ENCODE measurements at regions not wholly inside any gene's neighbourhood (a gene's known extent, or its start where the extent isn't known, plus 50 kb on each side); places are given as distances from the start of the nearest gene placed in this dataset.

- in situ Hi-C loops (cut with MboI) (no loop called here), intact Hi-C loops (cut with micrococcal nuclease; ENCODE audit: unreplicated experiment) (no loop called here)
- no peak for DNase-seq (ENCODE audit: low read depth, low spot score)
- Histone ChIP-seq H3K79me2 (ENCODE audit: control insufficient read depth, insufficient read depth, low read length) (no peaks in the 10 kb centered on the region), H3K27me3 (replicated peaks in 1 of 2; ENCODE audit: control insufficient read depth in 2 of 2, insufficient read depth in 2 of 2, low read length in 1 of 2) (peaks cover 0 to 2% of the 10 kb centered on the region in 2 experiments; a peak in 2 of 4 replicates), H3K9ac (ENCODE audit: control insufficient read depth, insufficient read depth, low read length) (no peak overlapping the region), H4K20me1 (ENCODE audit: control insufficient read depth, insufficient read depth) (no peaks in the 10 kb centered on the region), H3K4me3 (no peak overlapping the region), H3K4me1 (ENCODE audit: control insufficient read depth, insufficient read depth, low read length) (no peaks in the 10 kb centered on the region), H3K4me2 (ENCODE audit: control insufficient read depth, insufficient read depth) (no peak overlapping the region), H2AFZ (ENCODE audit: control insufficient read depth, low read depth, low read length) (no peak overlapping the region), H3K27ac (ENCODE audit: control insufficient read depth, insufficient read depth) (no peak overlapping the region), H3K36me3 (ENCODE audit: control insufficient read depth in 2 of 2, insufficient read depth in 2 of 2, low read length in 1 of 2) (no peaks in the 10 kb centered on the region), H3K9me3 (replicated peaks; ENCODE audit: control insufficient read depth, insufficient read depth, low read length) (no peaks in the 10 kb centered on the region; the same call in 2 of the 3 replicates)
- CTCF ChIA-PET: interaction anchor here (1.3 to 2.0 kb wide), 3 partner anchors 10 to 26 kb away, joined by 3 to 10 read pairs (median 5); no protein-coding TSS in a partner anchor
- POLR2A ChIA-PET: no interaction called here
- ATAC-seq: no peak
- no TSS peak for BruUV-seq (replicated peaks)
- RAD21 ChIA-PET (ENCODE audit: unreplicated experiment): no interaction called here
- SMC1A ChIA-PET (ENCODE audit: uncharacterized antibody, unreplicated experiment): no interaction called here
- TF ChIP-seq NFIC (IDR thresholded peaks at IDR 0.05; ENCODE audit: low read depth, low read length) (no peak), MYB (IDR thresholded peaks at IDR 0.05; ENCODE audit: borderline replicate concordance, low read depth, low read length) (no peak), CHD2 (IDR thresholded peaks at IDR 0.05; ENCODE audit: borderline replicate concordance, low read depth, low read length) (no peak), SP1 (IDR thresholded peaks at IDR 0.05; ENCODE audit: low read depth, low read length) (no peak), ZZZ3 (IDR thresholded peaks at IDR 0.05; ENCODE audit: control insufficient read depth, insufficient read length, low read depth) (no peak), HDAC2 (IDR thresholded peaks at IDR 0.05) (no peak), ZBED1 (IDR thresholded peaks at IDR 0.05; ENCODE audit: borderline replicate concordance) (no peak), NKRF (conservative IDR thresholded peaks at IDR 0.05) (no peak), MEF2A (IDR thresholded peaks at IDR 0.05; ENCODE audit: insufficient read depth, low read depth, low read length) (no peak), GATAD2B (conservative IDR thresholded peaks at IDR 0.05; ENCODE audit: low read depth) (no peak), PAX5 (IDR thresholded peaks at IDR 0.05; ENCODE audit: borderline replicate concordance, low read depth, low read length) (no peak), SREBF1 (IDR thresholded peaks at IDR 0.05; ENCODE audit: low read length) (no peak), IKZF2 (IDR thresholded peaks at IDR 0.05) (no peak)
- TF ChIP-seq, protein P1, sequence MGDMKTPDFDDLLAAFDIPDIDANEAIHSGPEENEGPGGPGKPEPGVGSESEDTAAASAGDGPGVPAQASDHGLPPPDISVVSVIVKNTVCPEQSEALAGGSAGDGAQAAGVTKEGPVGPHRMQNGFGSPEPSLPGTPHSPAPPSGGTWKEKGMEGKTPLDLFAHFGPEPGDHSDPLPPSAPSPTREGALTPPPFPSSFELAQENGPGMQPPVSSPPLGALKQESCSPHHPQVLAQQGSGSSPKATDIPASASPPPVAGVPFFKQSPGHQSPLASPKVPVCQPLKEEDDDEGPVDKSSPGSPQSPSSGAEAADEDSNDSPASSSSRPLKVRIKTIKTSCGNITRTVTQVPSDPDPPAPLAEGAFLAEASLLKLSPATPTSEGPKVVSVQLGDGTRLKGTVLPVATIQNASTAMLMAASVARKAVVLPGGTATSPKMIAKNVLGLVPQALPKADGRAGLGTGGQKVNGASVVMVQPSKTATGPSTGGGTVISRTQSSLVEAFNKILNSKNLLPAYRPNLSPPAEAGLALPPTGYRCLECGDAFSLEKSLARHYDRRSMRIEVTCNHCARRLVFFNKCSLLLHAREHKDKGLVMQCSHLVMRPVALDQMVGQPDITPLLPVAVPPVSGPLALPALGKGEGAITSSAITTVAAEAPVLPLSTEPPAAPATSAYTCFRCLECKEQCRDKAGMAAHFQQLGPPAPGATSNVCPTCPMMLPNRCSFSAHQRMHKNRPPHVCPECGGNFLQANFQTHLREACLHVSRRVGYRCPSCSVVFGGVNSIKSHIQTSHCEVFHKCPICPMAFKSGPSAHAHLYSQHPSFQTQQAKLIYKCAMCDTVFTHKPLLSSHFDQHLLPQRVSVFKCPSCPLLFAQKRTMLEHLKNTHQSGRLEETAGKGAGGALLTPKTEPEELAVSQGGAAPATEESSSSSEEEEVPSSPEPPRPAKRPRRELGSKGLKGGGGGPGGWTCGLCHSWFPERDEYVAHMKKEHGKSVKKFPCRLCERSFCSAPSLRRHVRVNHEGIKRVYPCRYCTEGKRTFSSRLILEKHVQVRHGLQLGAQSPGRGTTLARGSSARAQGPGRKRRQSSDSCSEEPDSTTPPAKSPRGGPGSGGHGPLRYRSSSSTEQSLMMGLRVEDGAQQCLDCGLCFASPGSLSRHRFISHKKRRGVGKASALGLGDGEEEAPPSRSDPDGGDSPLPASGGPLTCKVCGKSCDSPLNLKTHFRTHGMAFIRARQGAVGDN (IDR thresholded peaks at IDR 0.05): no peak
- TF ChIP-seq, protein P2, sequence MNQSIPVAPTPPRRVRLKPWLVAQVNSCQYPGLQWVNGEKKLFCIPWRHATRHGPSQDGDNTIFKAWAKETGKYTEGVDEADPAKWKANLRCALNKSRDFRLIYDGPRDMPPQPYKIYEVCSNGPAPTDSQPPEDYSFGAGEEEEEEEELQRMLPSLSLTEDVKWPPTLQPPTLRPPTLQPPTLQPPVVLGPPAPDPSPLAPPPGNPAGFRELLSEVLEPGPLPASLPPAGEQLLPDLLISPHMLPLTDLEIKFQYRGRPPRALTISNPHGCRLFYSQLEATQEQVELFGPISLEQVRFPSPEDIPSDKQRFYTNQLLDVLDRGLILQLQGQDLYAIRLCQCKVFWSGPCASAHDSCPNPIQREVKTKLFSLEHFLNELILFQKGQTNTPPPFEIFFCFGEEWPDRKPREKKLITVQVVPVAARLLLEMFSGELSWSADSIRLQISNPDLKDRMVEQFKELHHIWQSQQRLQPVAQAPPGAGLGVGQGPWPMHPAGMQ (IDR thresholded peaks at IDR 0.05; ENCODE audit: borderline replicate concordance): no peak
- TF ChIP-seq, protein P3, sequence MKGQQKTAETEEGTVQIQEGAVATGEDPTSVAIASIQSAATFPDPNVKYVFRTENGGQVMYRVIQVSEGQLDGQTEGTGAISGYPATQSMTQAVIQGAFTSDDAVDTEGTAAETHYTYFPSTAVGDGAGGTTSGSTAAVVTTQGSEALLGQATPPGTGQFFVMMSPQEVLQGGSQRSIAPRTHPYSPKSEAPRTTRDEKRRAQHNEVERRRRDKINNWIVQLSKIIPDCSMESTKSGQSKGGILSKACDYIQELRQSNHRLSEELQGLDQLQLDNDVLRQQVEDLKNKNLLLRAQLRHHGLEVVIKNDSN (IDR thresholded peaks at IDR 0.05; ENCODE audit: borderline replicate concordance, extremely low read length, insufficient read depth, low read depth, low read length): no peak
- FAIRE-seq: no peak
- WGBS (ENCODE audit: insufficient coverage, insufficient replicate concordance, low lambda C conversion rate, missing lambda C conversion rate): 0% methylated on average over 2 of the region's 2 CpGs
These were observed 72.4 kb downstream of the CCNG2 start for GRCh38 chr4:77229433-77229832.

Data from GM12878 (cell line).